Liver (tissue), 8 donors: ENCODE measurements at regions not wholly inside any gene's neighbourhood (a gene's known extent, or its start where the extent isn't known, plus 50 kb on each side); places are given as distances from the start of the nearest gene placed in this dataset.

ENCODE experiments used
- DNase-seq: peaks from one replicate; pipeline ENCODE4 v3.0.0-alpha.2; 2017; ENCODE audit warnings: low spot score
- H3K27ac ChIP-seq, 2 donors: one replicate each; pipeline ENCODE4 v1.7.0; 2013; ENCODE audit warnings: inconsistent platforms in 2 of 2, low read length in 2 of 2, control low read depth in 1 of 2, low read depth in 1 of 2, mild to moderate bottlenecking in 1 of 2
- H3K27me3 ChIP-seq, 4 donors: one replicate each; pipeline versions ENCODE4 v1.6.1 to v1.7.0; 2013; ENCODE audit warnings: low read length in 3 of 4, inconsistent platforms in 1 of 4, mild to moderate bottlenecking in 1 of 4, moderate library complexity in 1 of 4; ENCODE audit not compliant: control insufficient read depth in 4 of 4, insufficient read depth in 4 of 4
- H3K36me3 ChIP-seq, 4 donors: one replicate each; pipeline versions ENCODE4 v1.6.1 to v1.7.0; 2013; ENCODE audit warnings: low read length in 3 of 4, mild to moderate bottlenecking in 3 of 4, low read depth in 1 of 4, moderate library complexity in 1 of 4; ENCODE audit not compliant: control insufficient read depth in 4 of 4, insufficient read depth in 3 of 4
- H3K4me1 ChIP-seq, 4 donors: one replicate each; pipeline versions ENCODE4 v1.6.1 to v1.7.0; 2013; ENCODE audit warnings: low read length in 3 of 4, mild to moderate bottlenecking in 3 of 4, moderate library complexity in 1 of 4; ENCODE audit not compliant: control insufficient read depth in 4 of 4, insufficient read depth in 4 of 4
- H3K4me3 ChIP-seq, 3 donors: one replicate each; pipeline versions ENCODE4 v1.6.1 to v1.7.0; 2013; ENCODE audit warnings: low read length in 3 of 3, control low read depth in 1 of 3, low read depth in 1 of 3, mild to moderate bottlenecking in 1 of 3
- H3K9ac ChIP-seq, 2 donors: one replicate each; pipeline ENCODE4 v1.7.0; 2013; ENCODE audit warnings: low read length in 2 of 2, mild to moderate bottlenecking in 2 of 2, moderate library complexity in 2 of 2, control low read depth in 1 of 2, low read depth in 1 of 2
- H3K9me3 ChIP-seq, 4 donors: one replicate each; pipeline versions ENCODE4 v1.6.1 to v1.7.0; 2013; ENCODE audit warnings: low read length in 3 of 4; ENCODE audit not compliant: control insufficient read depth in 4 of 4
- ATF3 ChIP-seq: IDR thresholded peaks from 2 replicates; pipeline ENCODE4 v1.6.1; 2016; ENCODE audit warnings: antibody characterized with exemption
- CTCF ChIP-seq: fragments of 150-350 bp; IDR thresholded peaks from 2 replicates; pipeline ENCODE4 v1.5.1; 2017; ENCODE audit warnings: improper control_type of control experiment, low read depth, low read length; ENCODE audit not compliant: missing input control
- EGR1 ChIP-seq, 2 donors: IDR thresholded peaks; 2 replicates each; pipeline ENCODE4 v1.6.1; 2016 to 2018; ENCODE audit warnings: antibody characterized with exemption in 2 of 2, low read depth in 2 of 2
- FOXA1 ChIP-seq: IDR thresholded peaks from 2 replicates; pipeline ENCODE4 v1.6.1; 2016; ENCODE audit warnings: antibody characterized with exemption
- FOXA2 ChIP-seq: IDR thresholded peaks from 2 replicates; pipeline ENCODE4 v1.6.1; 2016; ENCODE audit warnings: antibody characterized with exemption
- GABPA ChIP-seq, 2 donors: IDR thresholded peaks in 1 of 2; conservative IDR thresholded peaks in 1 of 2; 2 replicates each; pipeline ENCODE4 v1.6.1; 2016; ENCODE audit warnings: antibody characterized with exemption in 2 of 2, mild to moderate bottlenecking in 1 of 2, moderate library complexity in 1 of 2
- HNF4A ChIP-seq, 2 donors: conservative IDR thresholded peaks; 2 replicates each; pipeline ENCODE4 v1.6.1; 2016; ENCODE audit warnings: antibody characterized with exemption in 2 of 2, mild to moderate bottlenecking in 2 of 2
- HNF4G ChIP-seq: IDR thresholded peaks from 2 replicates; pipeline ENCODE4 v1.6.1; 2016; ENCODE audit warnings: antibody characterized with exemption
- JUND ChIP-seq, 2 donors: IDR thresholded peaks; 2 replicates each; pipeline ENCODE4 v1.6.1; 2016; ENCODE audit warnings: antibody characterized with exemption in 2 of 2
- MAX ChIP-seq: IDR thresholded peaks from 2 replicates; pipeline ENCODE4 v1.6.1; 2016; ENCODE audit warnings: antibody characterized with exemption
- NR2F2 ChIP-seq: IDR thresholded peaks from 2 replicates; pipeline ENCODE4 v1.6.1; 2016; ENCODE audit warnings: antibody characterized with exemption
- RAD21 ChIP-seq, 2 donors: IDR thresholded peaks; 2 replicates each; pipeline ENCODE4 v1.6.1; 2016; ENCODE audit warnings: antibody characterized with exemption in 2 of 2, mild to moderate bottlenecking in 2 of 2
- REST ChIP-seq: IDR thresholded peaks from 2 replicates; pipeline ENCODE4 v1.6.1; 2016; ENCODE audit warnings: antibody characterized with exemption, mild to moderate bottlenecking
- RXRA ChIP-seq, 2 donors: IDR thresholded peaks; 2 replicates each; pipeline ENCODE4 v1.6.1; 2017 to 2018; ENCODE audit warnings: antibody characterized with exemption in 2 of 2, mild to moderate bottlenecking in 1 of 2
- SP1 ChIP-seq: IDR thresholded peaks from 2 replicates; pipeline ENCODE4 v1.6.1; 2018; ENCODE audit warnings: antibody characterized with exemption, mild to moderate bottlenecking
- TAF1 ChIP-seq: conservative IDR thresholded peaks from 2 replicates; pipeline ENCODE4 v1.6.1; 2016; ENCODE audit warnings: antibody characterized with exemption, mild to moderate bottlenecking
- YY1 ChIP-seq: IDR thresholded peaks from 2 replicates; pipeline ENCODE4 v1.6.1; 2016; ENCODE audit warnings: antibody characterized with exemption, mild to moderate bottlenecking
- ZBTB33 ChIP-seq: IDR thresholded peaks from 2 replicates; pipeline ENCODE4 v1.6.1; 2016; ENCODE audit warnings: antibody characterized with exemption
- WGBS: extraction: QIAGEN DNeasy Blood & Tissue Kit; methylation state at CpG from one replicate; pipeline ENCODE4 v1.1.7; 2013; 5-methylcytosine and 5-hydroxymethylcytosine counted together
- donor health status: healthy.
- donor health status: healthy.
- donor health status: healthy.
- donor health status: healthy.
- donor health status: healthy.

- Histone ChIP-seq H3K9ac (no peak overlapping the region), H3K27me3 (no peaks in the 10 kb centered on the region), H3K36me3 (no peaks in the 10 kb centered on the region), H3K4me3 (no peak overlapping the region), H3K4me1 (no peaks in the 10 kb centered on the region), H3K9me3 (peaks cover 4 to 16% (median 9%) of the 10 kb centered on the region in 4 donors), H3K27ac (no peak overlapping the region)
- WGBS = 69% methylated on average over 5 of the region's 5 CpGs
- no peak for DNase-seq
- TF ChIP-seq MAX (no peak), JUND (IDR thresholded peaks at IDR 0.05) (no peak), GABPA (IDR thresholded peaks at IDR 0.05 in 1 of 2, conservative IDR thresholded peaks at IDR 0.05 in 1 of 2) (no peak), HNF4A (conservative IDR thresholded peaks at IDR 0.05) (no peak), RAD21 (IDR thresholded peaks at IDR 0.05) (no peak), FOXA2 (no peak), TAF1 (no peak), RXRA (IDR thresholded peaks at IDR 0.05) (no peak), ZBTB33 (no peak), NR2F2 (no peak), YY1 (no peak), ATF3 (no peak), FOXA1 (no peak), REST (no peak), CTCF (no peak), SP1 (no peak), HNF4G (no peak), EGR1 (IDR thresholded peaks at IDR 0.05; ENCODE audit: low read depth in 2 of 2) (no peak)
Observed at GRCh38 chr9:134568116-134568515, 73.5 kb upstream of the COL5A1 start.

GRCh38 chr9:134568811-134569210, 72.8 kb upstream of the COL5A1 start:
- Histone ChIP-seq H3K9me3 (peaks cover 4 to 12% (median 8%) of the 10 kb centered on the region in 4 donors), H3K4me3 (no peak overlapping the region), H3K27me3 (no peaks in the 10 kb centered on the region), H3K9ac (no peak overlapping the region), H3K4me1 (no peaks in the 10 kb centered on the region), H3K36me3 (no peaks in the 10 kb centered on the region), H3K27ac (no peak overlapping the region)
- WGBS = 68% methylated on average over 3 of the region's 3 CpGs
- TF ChIP-seq ZBTB33 (no peak), NR2F2 (no peak), GABPA (IDR thresholded peaks at IDR 0.05 in 1 of 2, conservative IDR thresholded peaks at IDR 0.05 in 1 of 2) (no peak), JUND (IDR thresholded peaks at IDR 0.05) (no peak), YY1 (no peak), FOXA2 (no peak), SP1 (no peak), ATF3 (no peak)
- no peak for DNase-seq
